ENCODE measurements at regions not wholly inside any gene's neighbourhood (a gene's known extent, or its start where the extent isn't known, plus 50 kb on each side); places are given as distances from the start of the nearest gene placed in this dataset.
A peak's percentile ranks its signal among the peaks of the same experiment; 100 is the strongest.

DNA sequence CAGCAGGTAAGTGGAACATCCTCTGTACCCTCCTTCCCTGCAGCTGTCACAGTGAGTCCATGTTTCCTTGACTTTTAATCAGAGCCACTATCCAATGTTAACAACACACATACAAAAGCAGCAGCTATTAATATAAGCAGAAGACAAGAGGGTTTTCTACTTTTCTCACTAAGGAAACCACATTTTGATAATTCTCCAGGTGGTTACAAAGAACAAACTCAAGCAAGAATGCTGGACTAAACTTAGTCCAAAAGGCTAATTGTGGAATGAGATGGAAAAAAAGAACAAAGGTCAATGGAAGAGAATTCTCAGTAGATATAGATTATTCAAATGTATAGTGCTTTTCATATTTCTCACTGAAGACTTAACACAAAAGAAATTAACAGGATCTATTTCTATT lies 176.9 kb upstream of the SLC39A10 start:
- H3K79me2 ChIP-seq (ENCODE audit: insufficient read depth, low read length) = no peaks in the 10 kb centered on the region
- peak overlapping the region; percentile 1 for H3K4me2 ChIP-seq (ENCODE audit: low read depth, low read length, poor library complexity, severe bottlenecking)
- H3K9me2 ChIP-seq (replicated peaks; ENCODE audit: low read depth, low read length) = no peaks in the 10 kb centered on the region
- peaks cover 47% of the 10 kb centered on the region for H3K4me1 ChIP-seq (ENCODE audit: insufficient read depth, low read length, poor library complexity, severe bottlenecking)
- H3K36me3 ChIP-seq (ENCODE audit: insufficient read depth, low read length) = no peaks in the 10 kb centered on the region
- no peak overlapping the region for H3K4me3 ChIP-seq (ENCODE audit: low read length, poor library complexity, severe bottlenecking)
- TF ChIP-seq, protein P1, sequence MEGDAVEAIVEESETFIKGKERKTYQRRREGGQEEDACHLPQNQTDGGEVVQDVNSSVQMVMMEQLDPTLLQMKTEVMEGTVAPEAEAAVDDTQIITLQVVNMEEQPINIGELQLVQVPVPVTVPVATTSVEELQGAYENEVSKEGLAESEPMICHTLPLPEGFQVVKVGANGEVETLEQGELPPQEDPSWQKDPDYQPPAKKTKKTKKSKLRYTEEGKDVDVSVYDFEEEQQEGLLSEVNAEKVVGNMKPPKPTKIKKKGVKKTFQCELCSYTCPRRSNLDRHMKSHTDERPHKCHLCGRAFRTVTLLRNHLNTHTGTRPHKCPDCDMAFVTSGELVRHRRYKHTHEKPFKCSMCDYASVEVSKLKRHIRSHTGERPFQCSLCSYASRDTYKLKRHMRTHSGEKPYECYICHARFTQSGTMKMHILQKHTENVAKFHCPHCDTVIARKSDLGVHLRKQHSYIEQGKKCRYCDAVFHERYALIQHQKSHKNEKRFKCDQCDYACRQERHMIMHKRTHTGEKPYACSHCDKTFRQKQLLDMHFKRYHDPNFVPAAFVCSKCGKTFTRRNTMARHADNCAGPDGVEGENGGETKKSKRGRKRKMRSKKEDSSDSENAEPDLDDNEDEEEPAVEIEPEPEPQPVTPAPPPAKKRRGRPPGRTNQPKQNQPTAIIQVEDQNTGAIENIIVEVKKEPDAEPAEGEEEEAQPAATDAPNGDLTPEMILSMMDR (conservative IDR thresholded peaks at IDR 0.05; ENCODE audit: low read length) = no peak
- TF ChIP-seq EZH2phosphoT487 (IDR thresholded peaks at IDR 0.05; ENCODE audit: borderline replicate concordance) = no peak
- no peak overlapping the region for H2AFZ ChIP-seq (ENCODE audit: low read length)
- no peaks in the 10 kb centered on the region for H3K27me3 ChIP-seq (ENCODE audit: insufficient read depth, low read length, poor library complexity, severe bottlenecking)
- no peaks in the 10 kb centered on the region for H3F3A ChIP-seq (ENCODE audit: low read depth)
- no peak overlapping the region for H3K9ac ChIP-seq (ENCODE audit: low read depth, low read length, poor library complexity, severe bottlenecking)
- H3K9me3 ChIP-seq (ENCODE audit: insufficient read depth, low read depth, low read length) = no peaks in the 10 kb centered on the region
- H4K20me1 ChIP-seq (ENCODE audit: insufficient read depth, low read length, poor library complexity, severe bottlenecking) = no peaks in the 10 kb centered on the region

DNA sequence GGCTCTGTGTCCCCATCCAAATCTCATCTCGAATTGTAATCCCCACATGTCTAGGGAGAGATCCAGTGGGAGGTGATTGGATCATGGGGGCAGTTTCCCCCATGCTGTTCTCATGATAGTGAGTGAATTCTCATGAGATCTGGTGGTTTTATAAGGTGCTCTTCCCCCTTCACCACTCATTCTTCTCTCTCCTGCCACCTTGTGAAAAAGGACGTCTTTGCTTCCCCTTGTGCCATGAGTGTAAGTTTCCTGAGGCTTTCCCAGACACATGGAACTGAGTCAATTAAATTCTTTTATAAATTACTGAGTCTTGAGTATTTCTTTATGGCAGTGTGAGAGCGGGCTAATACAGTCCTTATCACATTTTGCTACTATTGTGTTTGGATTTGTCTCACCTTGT lies 177.6 kb upstream of the SLC39A10 start:
- no peaks in the 10 kb centered on the region for H3K9me2 ChIP-seq (replicated peaks; ENCODE audit: low read depth, low read length)
- H3K4me2 ChIP-seq (ENCODE audit: low read depth, low read length, poor library complexity, severe bottlenecking) = no peak overlapping the region

DNA sequence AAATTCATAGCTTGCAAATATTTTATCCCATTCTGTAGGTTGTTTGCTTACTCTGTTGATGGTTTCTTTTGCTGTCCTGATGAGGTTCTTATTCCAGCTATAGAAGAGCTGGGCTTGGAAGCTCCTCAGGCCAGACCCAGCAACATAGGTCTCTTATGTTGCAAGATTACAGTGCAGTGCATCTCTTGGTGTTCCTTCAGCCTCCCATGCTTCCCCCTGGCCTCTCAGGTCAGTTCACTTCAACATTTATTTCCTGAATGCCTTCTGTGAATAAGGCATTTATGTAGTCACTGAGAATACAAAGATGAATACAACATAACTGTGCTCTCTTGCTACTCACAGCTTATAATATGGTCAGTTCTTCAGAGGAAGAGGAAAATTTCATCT lies 179.0 kb upstream of the SLC39A10 start:
- peak overlapping the region; percentile 51 for H3K4me2 ChIP-seq (ENCODE audit: low read depth, low read length, poor library complexity, severe bottlenecking)
- no peaks in the 10 kb centered on the region for H3K9me2 ChIP-seq (replicated peaks; ENCODE audit: low read depth, low read length)
- H3K79me2 ChIP-seq (ENCODE audit: insufficient read depth, low read length) = no peaks in the 10 kb centered on the region

More for the DNA sequence above, 177.6 kb upstream of the SLC39A10 start:
- Histone ChIP-seq H3K9ac (ENCODE audit: low read depth, low read length, poor library complexity, severe bottlenecking) (no peak overlapping the region), H3K9me3 (ENCODE audit: insufficient read depth, low read depth, low read length) (no peaks in the 10 kb centered on the region), H3K4me3 (ENCODE audit: low read length, poor library complexity, severe bottlenecking) (no peak overlapping the region), H3K79me2 (ENCODE audit: insufficient read depth, low read length) (no peaks in the 10 kb centered on the region), H2AFZ (ENCODE audit: low read length) (no peak overlapping the region), H4K20me1 (ENCODE audit: insufficient read depth, low read length, poor library complexity, severe bottlenecking) (no peaks in the 10 kb centered on the region), H3F3A (ENCODE audit: low read depth) (no peaks in the 10 kb centered on the region), H3K36me3 (ENCODE audit: insufficient read depth, low read length) (no peaks in the 10 kb centered on the region), H3K27me3 (ENCODE audit: insufficient read depth, low read length, poor library complexity, severe bottlenecking) (no peaks in the 10 kb centered on the region), H3K4me1 (ENCODE audit: insufficient read depth, low read length, poor library complexity, severe bottlenecking) (peaks cover 45% of the 10 kb centered on the region)
- TF ChIP-seq, protein P1 (conservative IDR thresholded peaks at IDR 0.05; ENCODE audit: low read length) = peak; percentile 39; the same call in 1 of the 2 replicates
- no peak for TF ChIP-seq EZH2phosphoT487 (IDR thresholded peaks at IDR 0.05; ENCODE audit: borderline replicate concordance)

More for the DNA sequence above, 179.0 kb upstream of the SLC39A10 start:
- Histone ChIP-seq H3F3A (ENCODE audit: low read depth) (no peaks in the 10 kb centered on the region), H3K4me3 (ENCODE audit: low read length, poor library complexity, severe bottlenecking) (peak overlapping the region; percentile 16), H4K20me1 (ENCODE audit: insufficient read depth, low read length, poor library complexity, severe bottlenecking) (no peaks in the 10 kb centered on the region), H3K4me1 (ENCODE audit: insufficient read depth, low read length, poor library complexity, severe bottlenecking) (peaks cover 53% of the 10 kb centered on the region), H3K36me3 (ENCODE audit: insufficient read depth, low read length) (no peaks in the 10 kb centered on the region), H3K9ac (ENCODE audit: low read depth, low read length, poor library complexity, severe bottlenecking) (peak overlapping the region; percentile 35), H3K9me3 (ENCODE audit: insufficient read depth, low read depth, low read length) (no peaks in the 10 kb centered on the region), H2AFZ (ENCODE audit: low read length) (no peak overlapping the region), H3K27me3 (ENCODE audit: insufficient read depth, low read length, poor library complexity, severe bottlenecking) (no peaks in the 10 kb centered on the region)
- no peak for TF ChIP-seq EZH2phosphoT487 (IDR thresholded peaks at IDR 0.05; ENCODE audit: borderline replicate concordance)
- TF ChIP-seq, protein P1 (conservative IDR thresholded peaks at IDR 0.05; ENCODE audit: low read length) = no peak
